ENCODE measurements at regions not wholly inside any gene's neighbourhood (a gene's known extent, or its start where the extent isn't known, plus 50 kb on each side); places are given as distances from the start of the nearest gene placed in this dataset.

DNA sequence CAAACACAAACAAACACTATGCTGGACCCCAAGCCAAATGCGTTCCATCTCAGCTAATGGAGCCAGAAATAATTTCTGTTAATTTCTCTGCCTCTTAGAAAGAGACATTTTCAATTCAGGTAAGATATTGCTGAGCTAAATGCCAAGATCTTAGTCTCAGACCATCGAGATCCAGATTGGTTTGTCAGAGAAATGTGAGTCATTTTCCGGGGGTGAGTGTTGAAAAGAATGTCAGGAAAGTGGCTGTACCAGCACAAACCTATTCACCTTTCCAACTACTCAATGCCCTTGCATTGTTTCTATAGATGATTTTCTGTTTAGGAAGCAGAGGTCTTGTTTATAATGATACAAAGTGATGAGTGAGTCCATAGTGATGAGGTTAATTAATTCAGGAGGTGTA lies 266.8 kb upstream of the TSHZ3 start:
- TF ChIP-seq TAF1 (IDR thresholded peaks at IDR 0.05; ENCODE audit: borderline replicate concordance, low read depth, low read length): no peak
- TF ChIP-seq POLR2AphosphoS5 (IDR thresholded peaks at IDR 0.05; ENCODE audit: low read depth, low read length): no peak
- DNase-seq (ENCODE audit: insufficient read length) (no peak), FAIRE-seq (no peak)

DNA sequence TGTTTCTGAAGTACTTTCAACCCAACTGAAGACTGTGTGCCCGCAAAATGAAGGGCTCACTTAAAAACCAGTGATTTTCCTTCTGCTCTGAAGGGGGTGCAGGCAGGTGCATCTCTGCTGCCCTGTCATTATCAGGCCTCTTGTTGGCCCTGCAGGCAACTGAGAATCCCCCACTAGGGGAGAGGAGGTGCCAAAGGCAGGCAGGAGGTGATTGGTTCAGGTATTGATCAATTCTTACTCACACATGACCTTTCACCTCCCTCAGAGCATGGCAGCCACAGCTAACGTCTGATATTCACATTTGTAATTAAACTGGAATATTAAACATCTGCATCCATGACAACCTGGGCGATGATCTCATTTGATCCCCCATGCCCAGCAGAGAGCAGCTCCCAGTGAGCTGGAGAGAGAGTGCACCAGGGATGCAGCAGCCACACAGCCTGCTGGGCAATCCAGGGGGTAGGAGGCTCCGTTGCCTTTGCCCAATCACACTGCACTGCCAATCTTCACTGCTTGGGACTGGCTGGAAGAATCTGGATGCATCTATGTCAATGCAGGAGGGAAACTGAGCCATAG lies 267.9 kb upstream of the TSHZ3 start:
- no peak for FAIRE-seq
- TF ChIP-seq POLR2AphosphoS5 (IDR thresholded peaks at IDR 0.05; ENCODE audit: low read depth, low read length): no peak
- no peak for DNase-seq (ENCODE audit: insufficient read length)

DNA sequence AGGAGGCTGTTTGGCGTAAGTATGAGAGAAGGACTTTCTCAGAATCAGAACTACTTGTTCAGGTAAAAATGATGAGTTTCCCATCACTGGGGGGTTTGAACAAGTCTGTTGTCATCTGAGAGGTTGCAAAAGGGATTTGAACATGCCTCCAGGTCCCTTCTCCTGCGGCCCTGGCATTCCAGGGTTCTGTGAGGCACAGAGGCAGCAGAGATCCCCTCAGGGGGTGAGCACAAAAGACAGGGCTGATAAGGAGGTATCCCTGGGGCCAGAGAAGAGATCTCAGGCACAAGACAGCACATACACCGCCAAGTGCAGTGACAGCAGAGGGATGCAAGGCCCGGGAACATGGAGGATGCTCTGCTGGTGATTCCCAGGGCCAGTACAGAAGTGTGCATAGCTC lies 275.8 kb upstream of the TSHZ3 start:
- FAIRE-seq (no peak), DNase-seq (ENCODE audit: insufficient read length) (no peak)
- no peak for TF ChIP-seq TAF1 (IDR thresholded peaks at IDR 0.05; ENCODE audit: borderline replicate concordance, low read depth, low read length)
- no peak for TF ChIP-seq POLR2A (IDR thresholded peaks at IDR 0.05; ENCODE audit: low read depth, low read length)
- TF ChIP-seq POLR2AphosphoS5 (IDR thresholded peaks at IDR 0.05; ENCODE audit: low read depth, low read length): no peak

DNA sequence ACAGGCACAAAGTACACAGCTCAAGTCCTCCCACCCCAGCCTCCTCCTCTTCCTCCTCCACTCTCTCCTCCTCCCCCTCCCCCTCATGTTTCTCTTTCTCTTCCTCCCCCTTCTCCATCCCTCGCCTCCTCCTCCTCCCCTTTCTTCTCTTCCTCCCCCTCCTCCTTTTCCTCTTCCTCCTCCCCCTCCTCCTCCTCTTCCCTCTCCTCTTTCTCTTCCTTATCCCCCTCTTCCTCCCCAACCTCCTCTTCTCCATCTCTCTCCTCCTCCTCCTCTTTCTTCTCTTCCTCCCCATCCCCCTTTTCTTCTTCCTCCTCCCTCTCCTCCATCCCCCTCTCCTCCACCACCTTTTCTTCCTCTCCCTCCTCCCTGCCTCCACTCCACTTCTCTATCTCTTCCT lies 276.3 kb upstream of the TSHZ3 start:
- TF ChIP-seq POLR2AphosphoS5 (IDR thresholded peaks at IDR 0.05; ENCODE audit: low read depth, low read length): no peak
- no peak for TF ChIP-seq TAF1 (IDR thresholded peaks at IDR 0.05; ENCODE audit: borderline replicate concordance, low read depth, low read length)
- TF ChIP-seq POLR2A (IDR thresholded peaks at IDR 0.05; ENCODE audit: low read depth, low read length): no peak
- FAIRE-seq (no peak), DNase-seq (ENCODE audit: insufficient read length) (no peak)

DNA sequence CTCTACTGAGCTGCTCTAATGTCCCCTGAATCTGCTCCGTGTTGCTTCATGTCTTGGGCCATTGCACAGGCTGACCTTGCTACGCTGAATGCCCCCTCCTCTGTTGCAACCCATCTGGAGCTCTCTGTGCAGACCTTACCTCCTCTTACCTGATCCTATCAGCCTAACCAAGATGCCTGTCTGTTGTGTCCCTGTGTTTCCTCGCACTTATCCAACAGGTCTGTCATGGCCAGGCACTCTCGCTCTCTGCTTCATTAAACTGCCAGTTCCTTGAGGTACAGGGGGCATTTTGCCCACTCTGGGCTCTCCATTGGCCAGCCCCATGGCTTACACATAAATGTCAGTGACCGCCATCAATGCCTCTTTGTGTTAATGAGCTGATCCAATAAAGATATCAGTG lies 277.7 kb upstream of the TSHZ3 start:
- DNase-seq (ENCODE audit: insufficient read length): no peak
- no peak for FAIRE-seq
- TF ChIP-seq TAF1 (IDR thresholded peaks at IDR 0.05; ENCODE audit: borderline replicate concordance, low read depth, low read length) (no peak), POLR2AphosphoS5 (IDR thresholded peaks at IDR 0.05; ENCODE audit: low read depth, low read length) (no peak), POLR2A (IDR thresholded peaks at IDR 0.05; ENCODE audit: low read depth, low read length) (no peak)

DNA sequence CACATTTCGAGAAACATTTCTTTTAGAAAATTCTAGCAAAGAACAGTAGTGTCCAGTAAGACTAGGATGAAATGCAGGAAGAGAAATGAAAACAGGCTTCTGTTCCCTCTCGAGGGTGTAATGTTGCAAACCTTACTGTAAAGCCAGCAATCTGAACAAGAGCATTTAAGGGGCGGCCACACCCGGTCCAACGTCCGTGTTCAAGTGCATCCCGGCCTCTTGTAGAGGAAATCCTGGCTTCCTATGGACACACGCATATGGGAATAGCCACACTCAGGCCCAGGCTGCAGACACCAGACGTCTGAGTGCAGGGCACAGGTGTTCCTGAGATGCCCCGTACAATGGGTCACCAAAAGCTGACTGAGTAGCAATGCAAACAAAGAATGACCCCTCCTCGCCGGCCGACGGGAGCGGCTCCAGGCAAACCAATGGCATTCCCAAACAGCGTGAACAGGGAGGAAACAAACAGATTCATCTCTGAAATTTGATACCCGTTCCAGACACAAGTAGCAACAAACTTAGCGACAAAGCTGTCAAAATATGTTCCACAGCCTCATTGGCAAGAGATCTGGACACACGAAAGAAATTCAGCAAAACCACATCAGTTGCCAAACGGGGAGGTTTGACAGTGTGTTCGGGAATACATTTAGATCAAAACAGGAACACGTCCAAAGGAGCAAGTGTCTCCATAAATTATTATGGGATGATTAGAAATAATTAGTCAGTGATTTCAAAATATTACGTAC lies 278.6 kb upstream of the TSHZ3 start:
- FAIRE-seq (no peak), DNase-seq (ENCODE audit: insufficient read length) (no peak)
- TF ChIP-seq TAF1 (IDR thresholded peaks at IDR 0.05; ENCODE audit: borderline replicate concordance, low read depth, low read length) (no peak), POLR2AphosphoS5 (IDR thresholded peaks at IDR 0.05; ENCODE audit: low read depth, low read length) (no peak), POLR2A (IDR thresholded peaks at IDR 0.05; ENCODE audit: low read depth, low read length) (no peak)

DNA sequence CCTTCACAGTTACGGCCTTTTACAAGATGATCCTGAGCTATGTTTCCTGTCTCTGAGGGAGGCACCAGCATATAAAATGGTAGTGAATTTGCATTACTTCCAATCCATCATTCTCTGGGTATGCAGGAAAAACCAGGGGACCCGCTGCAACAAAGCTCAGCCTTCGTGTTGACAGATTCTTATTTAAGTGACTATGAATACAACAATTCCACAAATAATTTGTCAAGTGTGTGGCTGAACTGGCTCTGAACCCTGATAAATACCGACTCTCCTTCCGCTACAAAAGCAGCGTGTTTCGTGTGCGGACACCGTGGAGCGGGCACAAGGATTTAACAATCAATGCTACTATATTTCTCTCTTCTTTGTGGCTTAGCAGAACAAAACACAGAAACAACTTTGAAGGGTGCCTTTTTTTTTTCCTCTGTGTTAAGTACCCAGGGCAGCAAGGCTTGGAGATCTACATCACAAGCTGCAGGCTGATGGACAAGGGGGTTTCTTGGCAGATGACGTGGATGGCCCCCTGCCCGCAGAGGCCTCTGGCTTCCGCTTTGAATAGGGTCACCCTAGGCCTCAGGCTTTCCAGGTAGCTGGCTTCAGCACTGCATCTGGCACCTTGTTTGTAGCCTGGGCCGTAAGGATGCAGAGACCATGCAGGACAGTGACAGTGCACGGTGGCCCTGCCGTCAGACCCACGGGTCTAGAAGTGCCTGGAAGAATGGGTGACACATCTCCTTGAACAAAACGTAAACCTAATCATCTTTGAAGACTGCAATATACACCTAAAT lies 280.5 kb upstream of the TSHZ3 start:
- FAIRE-seq: no peak
- no peak for DNase-seq (ENCODE audit: insufficient read length)
- TF ChIP-seq TAF1 (IDR thresholded peaks at IDR 0.05; ENCODE audit: borderline replicate concordance, low read depth, low read length) (no peak), POLR2AphosphoS5 (IDR thresholded peaks at IDR 0.05; ENCODE audit: low read depth, low read length) (no peak), POLR2A (IDR thresholded peaks at IDR 0.05; ENCODE audit: low read depth, low read length) (no peak)

DNA sequence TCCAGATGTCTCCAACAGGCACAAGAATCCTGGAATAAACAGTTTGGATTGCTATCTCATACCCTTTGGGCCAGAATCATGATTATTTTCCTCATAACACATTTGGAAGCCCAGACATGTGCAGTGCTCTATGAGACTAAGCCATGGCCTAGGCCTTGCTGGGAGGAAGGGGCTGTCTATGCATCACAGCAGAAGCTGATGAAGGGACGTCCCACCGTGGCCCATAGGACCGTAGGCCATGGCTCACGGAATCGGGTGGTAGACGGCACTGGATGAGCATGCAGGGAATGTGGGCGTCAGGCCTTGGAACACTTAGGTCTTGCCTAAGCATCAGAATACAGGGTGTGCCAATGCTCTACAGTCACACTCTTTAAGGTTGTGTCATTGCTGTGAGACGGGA lies 283.8 kb upstream of the TSHZ3 start:
- DNase-seq (ENCODE audit: insufficient read length) (no peak), FAIRE-seq (no peak)
- no peak for TF ChIP-seq POLR2A (IDR thresholded peaks at IDR 0.05; ENCODE audit: low read depth, low read length)
- TF ChIP-seq TAF1 (IDR thresholded peaks at IDR 0.05; ENCODE audit: borderline replicate concordance, low read depth, low read length): no peak
- no peak for TF ChIP-seq POLR2AphosphoS5 (IDR thresholded peaks at IDR 0.05; ENCODE audit: low read depth, low read length)

DNA sequence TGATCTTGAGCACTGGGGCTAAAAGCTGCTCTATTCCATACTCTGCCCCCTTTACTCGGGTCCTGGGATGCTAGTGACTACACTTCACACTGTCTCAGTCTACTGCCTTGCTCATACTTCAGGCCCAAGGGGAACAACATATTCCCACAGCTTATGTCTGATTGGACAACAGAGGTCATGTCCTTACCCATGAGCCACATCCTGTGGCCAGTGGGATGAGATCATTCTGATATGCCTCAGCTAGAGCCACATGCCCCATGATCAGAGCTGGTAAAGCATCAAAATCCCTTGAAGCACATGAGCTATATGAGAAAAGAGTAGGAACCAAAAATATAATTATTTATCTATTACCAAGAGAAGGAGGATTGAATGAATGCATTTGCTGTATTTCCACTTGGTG lies 290.1 kb upstream of the TSHZ3 start:
- TF ChIP-seq POLR2A (IDR thresholded peaks at IDR 0.05; ENCODE audit: low read depth, low read length) (no peak), TAF1 (IDR thresholded peaks at IDR 0.05; ENCODE audit: borderline replicate concordance, low read depth, low read length) (no peak), POLR2AphosphoS5 (IDR thresholded peaks at IDR 0.05; ENCODE audit: low read depth, low read length) (no peak)
- DNase-seq (ENCODE audit: insufficient read length) (no peak), FAIRE-seq (no peak)

DNA sequence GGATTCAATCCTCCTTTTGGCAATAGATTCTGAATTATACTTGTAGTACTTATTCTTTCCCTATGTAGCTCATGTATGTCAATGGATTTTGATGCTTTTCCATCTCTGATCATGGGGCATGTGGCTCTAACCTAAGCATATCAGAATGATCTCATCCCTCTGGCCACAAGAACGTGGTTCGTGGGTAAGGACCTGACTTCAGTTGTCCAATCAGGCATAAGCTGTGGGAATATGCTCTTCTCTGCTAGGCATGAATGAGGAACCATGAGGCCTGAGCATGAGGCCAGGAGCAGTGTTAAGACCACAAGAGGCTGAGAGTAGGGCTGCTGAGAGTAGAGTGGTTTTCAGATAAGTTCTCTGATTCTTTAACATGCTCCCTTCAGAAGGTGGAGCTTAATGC lies 292.4 kb upstream of the TSHZ3 start:
- FAIRE-seq (no peak), DNase-seq (ENCODE audit: insufficient read length) (no peak)
- TF ChIP-seq POLR2A (IDR thresholded peaks at IDR 0.05; ENCODE audit: low read depth, low read length) (no peak), POLR2AphosphoS5 (IDR thresholded peaks at IDR 0.05; ENCODE audit: low read depth, low read length) (no peak), TAF1 (IDR thresholded peaks at IDR 0.05; ENCODE audit: borderline replicate concordance, low read depth, low read length) (no peak)

DNA sequence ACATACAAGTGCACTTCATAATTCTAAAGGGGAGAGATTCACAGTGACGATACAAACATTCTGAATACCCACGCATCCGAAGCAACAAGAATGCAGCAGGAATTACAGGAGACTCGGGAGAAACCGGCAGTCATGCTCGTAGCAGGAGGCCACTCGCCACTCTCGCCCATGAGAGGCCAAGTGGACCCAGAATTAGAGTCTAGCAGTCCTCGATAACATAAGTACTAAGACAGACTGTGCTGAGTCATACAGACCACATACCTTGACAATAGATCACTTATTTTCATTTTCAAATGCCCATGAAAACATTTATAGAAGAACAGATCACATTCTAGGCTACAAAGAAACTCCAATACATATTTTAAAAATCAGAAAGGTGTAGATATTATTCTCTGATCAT lies 299.1 kb upstream of the TSHZ3 start:
- DNase-seq (ENCODE audit: insufficient read length) (no peak), FAIRE-seq (no peak)
- no peak for TF ChIP-seq TAF1 (IDR thresholded peaks at IDR 0.05; ENCODE audit: borderline replicate concordance, low read depth, low read length)
- TF ChIP-seq POLR2AphosphoS5 (IDR thresholded peaks at IDR 0.05; ENCODE audit: low read depth, low read length): no peak
- TF ChIP-seq POLR2A (IDR thresholded peaks at IDR 0.05; ENCODE audit: low read depth, low read length): no peak

DNA sequence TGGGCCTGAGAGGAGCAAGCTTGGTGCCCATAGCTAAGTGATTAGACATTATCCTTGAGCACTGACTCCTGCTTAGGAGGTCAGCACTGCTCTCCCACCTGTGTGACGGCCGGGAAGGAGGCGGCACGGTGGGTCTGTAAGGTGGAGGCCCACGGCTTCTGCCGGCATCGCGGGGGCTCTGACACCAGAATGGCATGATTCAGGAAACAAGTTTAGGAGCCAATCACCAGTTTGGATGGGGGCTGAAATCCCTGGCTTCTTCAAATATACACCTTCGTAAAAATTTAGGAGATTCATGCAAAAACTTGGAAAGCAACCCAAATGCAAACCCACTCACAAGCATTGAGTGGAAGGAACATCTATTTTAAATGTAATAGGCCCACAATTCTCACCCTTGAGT lies 307.3 kb upstream of the TSHZ3 start:
- DNase-seq (ENCODE audit: insufficient read length) (no peak), FAIRE-seq (no peak)
- no peak for TF ChIP-seq POLR2A (IDR thresholded peaks at IDR 0.05; ENCODE audit: low read depth, low read length)
- TF ChIP-seq TAF1 (IDR thresholded peaks at IDR 0.05; ENCODE audit: borderline replicate concordance, low read depth, low read length): no peak
- no peak for TF ChIP-seq POLR2AphosphoS5 (IDR thresholded peaks at IDR 0.05; ENCODE audit: low read depth, low read length)

Data from GM12892 (cell line).